Neural crest cell (in vitro differentiated cells): ENCODE measurements at regions not wholly inside any gene's neighbourhood (a gene's known extent, or its start where the extent isn't known, plus 50 kb on each side); places are given as distances from the start of the nearest gene placed in this dataset.
"Not testable (repeated sequence)": the region's sequence is repeated elsewhere in the genome, so short reads cannot be mapped to it uniquely, and the experiment has no call there.

ENCODE experiments used
- DNase-seq: peaks from one replicate; pipeline ENCODE4 v3.0.0; 2021; ENCODE audit warnings: low read depth, mixed read lengths, low spot score
- H3K27ac Mint-ChIP-seq: one replicate; pipeline ENCODE4 v1.8.0; 2021; ENCODE audit warnings: mild to moderate bottlenecking, mixed read lengths; ENCODE audit not compliant: unreplicated experiment
- H3K27me3 Mint-ChIP-seq: 2 replicates; pipeline ENCODE4 v1.8.0; 2021; ENCODE audit warnings: low read depth, mild to moderate bottlenecking, mixed read lengths
- H3K36me3 Mint-ChIP-seq: 2 replicates; pipeline ENCODE4 v1.8.0; 2021; ENCODE audit warnings: low read depth, mild to moderate bottlenecking, mixed read lengths
- H3K4me1 Mint-ChIP-seq: 2 replicates; pipeline ENCODE4 v1.8.0; 2021; ENCODE audit warnings: mixed read lengths
- H3K4me3 Mint-ChIP-seq: one replicate; pipeline ENCODE4 v1.8.0; 2021; ENCODE audit warnings: mild to moderate bottlenecking, mixed read lengths
- H3K9me3 Mint-ChIP-seq: 2 replicates; pipeline ENCODE4 v1.8.0; 2021; ENCODE audit warnings: mixed read lengths
- CTCF ChIP-seq: fragments of 200-600 bp; sonication (generic); conservative IDR thresholded peaks from 2 replicates; pipeline ENCODE4 v1.5.0; 2021; ENCODE audit warnings: antibody characterized with exemption, mild to moderate bottlenecking

DNA sequence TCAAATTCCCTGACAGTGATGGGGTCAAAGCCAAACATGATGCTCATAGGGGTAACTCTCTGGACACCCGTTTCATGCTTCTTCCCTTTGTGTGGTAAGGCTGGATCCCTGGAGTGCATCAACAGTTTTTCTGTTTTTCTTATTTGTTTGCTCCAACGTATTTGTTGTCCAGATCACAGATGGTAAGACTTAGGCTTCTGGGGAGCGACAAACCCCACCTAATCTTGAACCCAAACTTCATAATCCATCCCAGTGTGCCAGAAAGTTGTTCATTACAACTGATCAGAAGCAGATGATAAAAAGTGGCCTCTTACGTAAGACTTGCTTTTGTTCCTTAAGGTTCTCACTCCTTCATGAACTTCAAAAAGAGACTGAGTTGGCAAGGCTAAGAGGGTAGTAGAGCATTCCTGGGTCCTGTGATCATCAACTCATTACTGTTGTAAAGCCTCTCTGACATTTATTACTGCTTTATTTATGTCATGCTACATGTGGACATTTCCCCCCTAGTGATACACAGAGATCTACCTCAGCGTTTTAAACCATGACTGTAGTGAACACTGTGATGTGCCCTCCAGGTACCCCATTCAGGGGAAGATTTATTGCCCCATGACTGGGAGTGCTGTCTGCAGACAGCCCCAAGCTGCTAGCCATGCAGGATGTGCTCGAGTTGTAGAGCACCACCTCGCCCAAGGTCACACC, 125.6 kb downstream of the CCDC71L start:
- Mint-ChIP-seq H3K4me3 (no peak overlapping the region), H3K9me3 (no peaks in the 10 kb centered on the region), H3K27ac (no peak overlapping the region), H3K36me3 (no peaks in the 10 kb centered on the region), H3K27me3 (no peaks in the 10 kb centered on the region), H3K4me1 (no peaks in the 10 kb centered on the region)
- no peak for TF ChIP-seq CTCF
- DNase-seq = no peak

- DNase-seq = no peak
- Mint-ChIP-seq H3K27me3 (no peaks in the 10 kb centered on the region), H3K9me3 (no peaks in the 10 kb centered on the region), H3K27ac (no peak overlapping the region), H3K36me3 (no peaks in the 10 kb centered on the region), H3K4me1 (no peaks in the 10 kb centered on the region), H3K4me3 (no peak overlapping the region)
- TF ChIP-seq CTCF = no peak
Measured at GRCh38 chr7:106534271-106534846, 126.6 kb downstream of the CCDC71L start.

- H3K27ac Mint-ChIP-seq, H3K4me1 Mint-ChIP-seq: not testable (repeated sequence)
Measured at GRCh38 chr7:106530183-106530582, 130.8 kb downstream of the CCDC71L start.

DNA sequence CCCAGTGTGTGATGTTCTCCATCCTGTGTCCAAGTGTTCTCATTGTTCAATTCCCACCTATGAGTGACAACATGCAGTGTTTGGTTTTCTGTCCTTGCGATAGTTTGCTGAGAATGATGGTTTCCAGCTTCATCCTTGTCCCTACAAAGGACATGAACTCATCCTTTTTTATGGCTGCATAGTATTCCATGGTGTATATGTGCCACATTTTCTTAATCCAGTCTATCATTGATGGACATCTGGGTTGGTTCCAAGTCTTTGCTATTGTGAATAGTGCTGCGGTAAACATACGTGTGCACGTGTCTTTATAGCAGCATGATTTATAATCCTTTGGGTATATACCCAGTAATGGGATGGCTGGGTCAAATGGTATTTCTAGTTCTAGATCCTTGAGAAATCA, 134.3 kb downstream of the CCDC71L start:
- not testable (repeated sequence) for H3K9me3 Mint-ChIP-seq, DNase-seq, H3K27me3 Mint-ChIP-seq, H3K4me3 Mint-ChIP-seq, H3K36me3 Mint-ChIP-seq, H3K4me1 Mint-ChIP-seq, H3K27ac Mint-ChIP-seq

More at GRCh38 chr7:106530183-106530582, 130.8 kb downstream of the CCDC71L start:
- H3K36me3 Mint-ChIP-seq, H3K27me3 Mint-ChIP-seq, H3K9me3 Mint-ChIP-seq, DNase-seq, H3K4me3 Mint-ChIP-seq: not testable (repeated sequence)

DNA sequence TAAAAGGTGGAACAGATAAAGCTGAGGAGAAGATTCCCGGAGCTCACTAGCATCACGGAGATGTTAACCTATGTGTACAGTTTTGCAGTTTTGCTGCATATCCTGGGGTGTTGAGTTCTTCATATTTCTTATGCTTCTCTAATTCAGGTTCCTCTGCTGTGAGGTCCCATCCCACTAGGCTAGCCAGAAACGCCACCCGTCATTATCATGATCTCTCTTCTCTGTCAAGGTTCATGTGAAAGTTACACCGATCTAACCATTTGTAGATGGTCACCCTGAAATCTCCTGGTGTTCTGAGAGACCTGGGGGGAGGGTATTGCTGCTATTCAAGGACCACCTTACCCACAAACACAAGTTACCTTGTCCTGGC, 136.3 kb downstream of the CCDC71L start:
- no peak for TF ChIP-seq CTCF
- Mint-ChIP-seq H3K27me3 (no peaks in the 10 kb centered on the region), H3K9me3 (no peaks in the 10 kb centered on the region), H3K27ac (peak overlapping the region; percentile 6), H3K36me3 (no peaks in the 10 kb centered on the region), H3K4me1 (no peaks in the 10 kb centered on the region), H3K4me3 (no peak overlapping the region)
- no peak for DNase-seq

- no peaks in the 10 kb centered on the region for H3K36me3 Mint-ChIP-seq
- TF ChIP-seq CTCF = no peak
Measured at GRCh38 chr7:106523482-106523881, 137.5 kb downstream of the CCDC71L start.

More at GRCh38 chr7:106523482-106523881, 137.5 kb downstream of the CCDC71L start:
- no peak overlapping the region for H3K27ac Mint-ChIP-seq
- H3K9me3 Mint-ChIP-seq = no peaks in the 10 kb centered on the region
- H3K4me3 Mint-ChIP-seq = no peak overlapping the region
- peaks cover 10% of the 10 kb centered on the region for H3K27me3 Mint-ChIP-seq
- DNase-seq = no peak
- no peaks in the 10 kb centered on the region for H3K4me1 Mint-ChIP-seq
